ENCODE measurements at regions not wholly inside any gene's neighbourhood (a gene's known extent, or its start where the extent isn't known, plus 50 kb on each side); places are given as distances from the start of the nearest gene placed in this dataset.

DNA sequence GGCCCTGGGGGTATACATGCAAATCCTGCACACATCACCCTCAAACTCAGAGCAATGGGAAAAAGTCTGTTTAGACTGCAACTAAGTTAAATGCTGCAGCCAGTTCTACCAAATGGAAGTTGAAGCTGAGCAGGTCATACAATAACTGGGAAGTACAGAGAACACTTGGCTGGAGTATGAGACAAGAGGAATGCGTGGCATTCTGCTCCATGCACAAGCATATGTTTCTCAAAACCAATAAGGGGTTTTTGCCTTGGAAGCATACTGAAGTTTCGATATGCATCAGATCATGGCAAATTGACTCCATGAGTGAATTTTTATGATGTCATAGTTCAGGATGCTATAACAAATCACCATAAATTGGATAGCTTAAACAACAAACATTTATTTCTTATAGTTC is 193.8 kb downstream of the COL12A1 start:
- TF ChIP-seq, protein P1, sequence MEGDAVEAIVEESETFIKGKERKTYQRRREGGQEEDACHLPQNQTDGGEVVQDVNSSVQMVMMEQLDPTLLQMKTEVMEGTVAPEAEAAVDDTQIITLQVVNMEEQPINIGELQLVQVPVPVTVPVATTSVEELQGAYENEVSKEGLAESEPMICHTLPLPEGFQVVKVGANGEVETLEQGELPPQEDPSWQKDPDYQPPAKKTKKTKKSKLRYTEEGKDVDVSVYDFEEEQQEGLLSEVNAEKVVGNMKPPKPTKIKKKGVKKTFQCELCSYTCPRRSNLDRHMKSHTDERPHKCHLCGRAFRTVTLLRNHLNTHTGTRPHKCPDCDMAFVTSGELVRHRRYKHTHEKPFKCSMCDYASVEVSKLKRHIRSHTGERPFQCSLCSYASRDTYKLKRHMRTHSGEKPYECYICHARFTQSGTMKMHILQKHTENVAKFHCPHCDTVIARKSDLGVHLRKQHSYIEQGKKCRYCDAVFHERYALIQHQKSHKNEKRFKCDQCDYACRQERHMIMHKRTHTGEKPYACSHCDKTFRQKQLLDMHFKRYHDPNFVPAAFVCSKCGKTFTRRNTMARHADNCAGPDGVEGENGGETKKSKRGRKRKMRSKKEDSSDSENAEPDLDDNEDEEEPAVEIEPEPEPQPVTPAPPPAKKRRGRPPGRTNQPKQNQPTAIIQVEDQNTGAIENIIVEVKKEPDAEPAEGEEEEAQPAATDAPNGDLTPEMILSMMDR (IDR thresholded peaks at IDR 0.05), result no peak
- TF ChIP-seq POLR2AphosphoS5 (IDR thresholded peaks at IDR 0.05) (no peak), POLR2A (IDR thresholded peaks at IDR 0.05) (no peak)
